GM21576 (cell line): ENCODE measurements at regions not wholly inside any gene's neighbourhood (a gene's known extent, or its start where the extent isn't known, plus 50 kb on each side); places are given as distances from the start of the nearest gene placed in this dataset.

ENCODE experiments used
- ATAC-seq: cut with Tn5 transposase; IDR thresholded peaks from one replicate; pipeline ENCODE4 v1.9.1; 2021; ENCODE audit warnings: mild to moderate bottlenecking, moderate library complexity; ENCODE audit not compliant: unreplicated experiment

GRCh38 chr5:1669276-1670155 is 130.1 kb downstream of the MRPL36 start:
- no peak for ATAC-seq

GRCh38 chr5:1668141-1668721 is 131.4 kb downstream of the MRPL36 start:
- no peak for ATAC-seq

GRCh38 chr5:1667648-1668140 is 131.9 kb downstream of the MRPL36 start:
- no peak for ATAC-seq

GRCh38 chr5:1666812-1667588 is 132.6 kb downstream of the MRPL36 start:
- ATAC-seq = no peak

- ATAC-seq = no peak
Observed at GRCh38 chr5:1666221-1666620, 133.4 kb downstream of the MRPL36 start.

GRCh38 chr5:1665803-1666202 is 133.8 kb downstream of the MRPL36 start:
- no peak for ATAC-seq

GRCh38 chr5:1665231-1665630 is 134.4 kb downstream of the MRPL36 start:
- no peak for ATAC-seq

GRCh38 chr5:1663186-1663585 is 136.5 kb downstream of the MRPL36 start:
- ATAC-seq = no peak

GRCh38 chr5:1662559-1663085 is 137.0 kb downstream of the MRPL36 start:
- no peak for ATAC-seq

- ATAC-seq = no peak
Observed at GRCh38 chr5:1661831-1662558, 137.6 kb downstream of the MRPL36 start.

GRCh38 chr5:1661311-1661710 is 137.6 kb upstream of the LPCAT1 start:
- no peak for ATAC-seq

GRCh38 chr5:1660511-1660910 is 136.8 kb upstream of the LPCAT1 start:
- ATAC-seq = no peak

- no peak for ATAC-seq
Observed at GRCh38 chr5:1660001-1660400, 136.2 kb upstream of the LPCAT1 start.

- ATAC-seq = no peak
Observed at GRCh38 chr5:1659100-1659981, 135.6 kb upstream of the LPCAT1 start.

GRCh38 chr5:1658665-1659064 is 134.9 kb upstream of the LPCAT1 start:
- no peak for ATAC-seq

- no peak for ATAC-seq
Observed at GRCh38 chr5:1657161-1657741, 133.5 kb upstream of the LPCAT1 start.

- ATAC-seq = no peak
Observed at GRCh38 chr5:1656271-1656975, 132.7 kb upstream of the LPCAT1 start.

GRCh38 chr5:1655496-1656270 is 131.9 kb upstream of the LPCAT1 start:
- no peak for ATAC-seq
